H1 (cell line): ENCODE measurements at regions not wholly inside any gene's neighbourhood (a gene's known extent, or its start where the extent isn't known, plus 50 kb on each side); places are given as distances from the start of the nearest gene placed in this dataset.

Experiments used
- POLR2AphosphoS5 ChIP-seq: IDR thresholded peaks from 2 replicates; pipeline ENCODE4 v1.6.1; 2011; ENCODE audit warnings: low read depth, low read length

DNA sequence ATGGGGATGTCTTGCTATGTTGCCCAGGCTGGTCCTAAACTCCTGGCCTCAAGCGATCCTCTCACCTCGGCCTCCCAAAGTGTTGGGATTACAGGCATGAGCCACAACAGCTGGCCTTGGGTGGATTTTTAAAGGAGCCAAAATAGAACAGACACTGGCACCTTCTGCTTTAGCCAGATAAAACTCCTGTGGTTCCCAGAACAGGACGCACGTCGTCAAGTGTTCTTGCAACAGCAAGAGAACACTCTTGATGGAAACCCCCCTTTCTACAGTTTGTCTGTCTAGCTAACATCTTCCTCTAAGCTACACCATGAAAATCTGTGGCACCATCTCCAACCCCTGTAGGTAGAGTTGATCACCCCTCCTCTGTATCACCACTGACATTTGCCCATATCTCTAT, 122.6 kb downstream of the NPIPB5 start (continued):
- no peak for TF ChIP-seq POLR2AphosphoS5
